Astrocyte of the cerebellum (primary cell): ENCODE measurements at regions not wholly inside any gene's neighbourhood (a gene's known extent, or its start where the extent isn't known, plus 50 kb on each side); places are given as distances from the start of the nearest gene placed in this dataset.

Source experiments
- DNase-seq: peaks from one replicate; pipeline ENCODE4 v3.0.0-alpha.2; 2011; ENCODE audit warnings: low read depth
- H3K4me3 ChIP-seq: 2 replicates; pipeline ENCODE4 v1.5.1; 2011; ENCODE audit warnings: mild to moderate bottlenecking, low read depth, low read length, moderate library complexity
- in situ Hi-C: cut with HindIII; loops from 2 replicates; pipeline ENCODE4 v1.10.0; 2017; ENCODE audit warnings: low sequenced_read_pairs
- TF ChIP-seq, protein P1 (sequence below): IDR thresholded peaks from 2 replicates; pipeline ENCODE4 v1.5.1; 2012; ENCODE audit warnings: low read length, low read depth, moderate library complexity, mild to moderate bottlenecking; ENCODE audit errors: missing control alignments

DNA sequence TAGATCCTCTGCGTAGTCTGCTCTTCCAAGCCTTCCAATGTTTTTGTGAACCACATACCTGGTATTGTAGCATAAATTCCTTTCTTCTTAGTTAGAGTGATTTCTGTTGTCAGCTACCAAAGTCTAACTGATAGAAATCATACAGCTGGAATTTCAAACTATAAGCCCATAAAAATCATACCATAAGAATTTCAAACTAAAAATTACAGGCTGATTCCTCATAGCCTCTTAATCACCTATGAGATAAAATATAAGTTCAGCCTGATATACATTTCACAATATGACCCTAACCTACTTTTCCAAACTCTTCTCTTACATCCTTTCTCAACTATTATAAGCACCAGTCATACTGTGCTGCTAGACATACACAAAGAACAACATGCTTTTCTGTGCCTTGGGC lies 64.8 kb downstream of the PTHLH start:
- TF ChIP-seq, protein P1, sequence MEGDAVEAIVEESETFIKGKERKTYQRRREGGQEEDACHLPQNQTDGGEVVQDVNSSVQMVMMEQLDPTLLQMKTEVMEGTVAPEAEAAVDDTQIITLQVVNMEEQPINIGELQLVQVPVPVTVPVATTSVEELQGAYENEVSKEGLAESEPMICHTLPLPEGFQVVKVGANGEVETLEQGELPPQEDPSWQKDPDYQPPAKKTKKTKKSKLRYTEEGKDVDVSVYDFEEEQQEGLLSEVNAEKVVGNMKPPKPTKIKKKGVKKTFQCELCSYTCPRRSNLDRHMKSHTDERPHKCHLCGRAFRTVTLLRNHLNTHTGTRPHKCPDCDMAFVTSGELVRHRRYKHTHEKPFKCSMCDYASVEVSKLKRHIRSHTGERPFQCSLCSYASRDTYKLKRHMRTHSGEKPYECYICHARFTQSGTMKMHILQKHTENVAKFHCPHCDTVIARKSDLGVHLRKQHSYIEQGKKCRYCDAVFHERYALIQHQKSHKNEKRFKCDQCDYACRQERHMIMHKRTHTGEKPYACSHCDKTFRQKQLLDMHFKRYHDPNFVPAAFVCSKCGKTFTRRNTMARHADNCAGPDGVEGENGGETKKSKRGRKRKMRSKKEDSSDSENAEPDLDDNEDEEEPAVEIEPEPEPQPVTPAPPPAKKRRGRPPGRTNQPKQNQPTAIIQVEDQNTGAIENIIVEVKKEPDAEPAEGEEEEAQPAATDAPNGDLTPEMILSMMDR = no peak
- no peak for DNase-seq
- no peak overlapping the region for H3K4me3 ChIP-seq
- in situ Hi-C loops = no loop called here

DNA sequence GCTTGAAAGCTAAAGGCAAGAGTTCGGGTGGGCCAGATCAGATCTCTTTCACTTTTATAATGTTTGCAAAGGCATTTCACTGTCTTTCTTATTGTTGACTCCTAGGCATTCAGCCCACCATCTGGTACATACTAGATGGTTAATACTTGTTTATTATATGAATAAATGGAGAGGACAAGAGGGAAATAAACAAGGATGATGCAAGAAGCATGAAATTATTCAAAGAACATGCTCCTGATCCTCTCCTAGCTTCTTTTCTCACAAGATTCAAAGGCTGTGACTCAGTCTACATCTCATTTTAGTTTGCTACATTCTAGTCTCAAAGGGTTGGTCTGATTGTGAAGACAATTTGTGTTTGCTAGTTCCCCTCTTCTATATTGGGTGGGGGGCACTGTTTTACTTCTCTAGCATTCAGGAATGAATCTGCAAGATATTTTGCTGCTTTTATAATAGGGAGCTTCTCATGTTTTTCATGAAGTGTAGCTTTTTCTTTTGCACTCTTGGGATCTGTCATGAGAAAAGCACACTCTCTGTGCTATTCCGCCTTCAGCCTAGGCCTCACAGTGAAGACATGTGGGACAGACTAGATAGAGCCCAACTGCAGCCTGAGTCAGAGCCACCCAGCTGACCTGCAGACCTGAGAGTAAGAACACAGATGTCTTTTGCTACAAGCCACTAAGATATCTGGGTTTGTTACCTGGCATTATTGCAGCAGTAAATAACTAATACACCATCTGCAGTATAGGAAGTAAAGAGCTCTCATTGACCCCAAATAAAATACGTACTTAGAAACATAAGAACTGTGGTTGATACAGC lies 65.7 kb downstream of the PTHLH start:
- H3K4me3 ChIP-seq = no peak overlapping the region
- no peak for DNase-seq
- in situ Hi-C loops = no loop called here
- TF ChIP-seq, protein P1 = no peak

DNA sequence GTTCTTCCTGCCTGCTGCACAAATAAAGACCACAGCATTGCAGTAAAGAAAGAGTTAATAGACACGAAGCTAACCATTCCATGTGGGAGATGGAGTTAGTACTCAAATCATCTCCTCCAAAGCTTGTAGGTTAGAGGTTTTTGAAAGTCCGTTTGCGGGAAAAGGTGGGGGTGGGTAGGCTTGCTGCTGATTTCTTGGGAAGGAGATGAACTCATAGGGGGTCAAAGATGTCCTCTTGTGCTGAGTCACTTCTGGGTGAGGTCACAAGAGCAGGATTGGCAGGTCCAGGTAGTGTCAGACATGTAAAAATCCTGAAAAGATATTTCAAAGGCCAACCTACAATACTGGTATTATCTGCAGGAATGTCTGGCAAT lies 66.4 kb downstream of the PTHLH start:
- DNase-seq = no peak
- H3K4me3 ChIP-seq = no peak overlapping the region
- TF ChIP-seq, protein P1 = no peak
- in situ Hi-C loops = no loop called here

DNA sequence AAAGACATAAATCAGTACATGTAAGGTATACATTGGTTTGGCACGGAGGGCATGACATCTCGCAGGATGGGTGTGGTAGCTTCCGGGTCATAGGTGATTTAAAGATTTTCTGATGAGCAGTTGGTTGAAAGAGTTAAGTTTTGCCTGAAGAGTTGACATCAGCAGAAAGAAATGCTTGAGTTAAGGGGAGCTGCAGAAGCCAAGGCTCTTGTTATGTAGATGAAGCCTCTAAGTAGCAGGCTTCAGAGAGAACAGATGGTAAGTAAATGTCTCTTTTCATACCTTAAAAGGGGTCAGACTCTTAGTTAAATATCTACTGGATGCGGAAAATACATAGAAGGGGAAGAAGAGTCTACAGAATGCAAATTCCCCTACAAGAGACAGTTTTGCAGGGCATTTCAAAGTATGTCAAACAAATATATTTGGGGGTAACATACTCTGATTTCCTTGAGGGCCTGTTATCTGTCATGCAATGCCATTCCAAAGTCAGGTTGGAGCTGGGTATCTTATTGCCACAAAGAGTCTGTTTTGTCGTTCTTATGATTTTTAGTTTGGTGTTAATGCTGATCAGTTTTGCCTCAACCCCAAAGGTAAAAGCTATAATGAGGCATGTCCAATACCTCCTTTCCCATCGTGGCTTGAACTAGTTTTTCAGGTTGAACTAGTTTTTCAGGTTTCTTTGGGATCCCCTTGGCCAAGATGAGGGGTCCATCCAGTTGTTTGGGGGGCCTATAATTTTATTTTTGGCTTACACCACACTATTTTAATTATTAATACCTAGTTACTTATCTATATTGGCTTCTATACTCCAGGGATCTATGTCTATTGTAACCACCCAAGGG lies 67.0 kb downstream of the PTHLH start:
- in situ Hi-C loops = no loop called here
- TF ChIP-seq, protein P1 = no peak
- H3K4me3 ChIP-seq = no peak overlapping the region
- DNase-seq = no peak

DNA sequence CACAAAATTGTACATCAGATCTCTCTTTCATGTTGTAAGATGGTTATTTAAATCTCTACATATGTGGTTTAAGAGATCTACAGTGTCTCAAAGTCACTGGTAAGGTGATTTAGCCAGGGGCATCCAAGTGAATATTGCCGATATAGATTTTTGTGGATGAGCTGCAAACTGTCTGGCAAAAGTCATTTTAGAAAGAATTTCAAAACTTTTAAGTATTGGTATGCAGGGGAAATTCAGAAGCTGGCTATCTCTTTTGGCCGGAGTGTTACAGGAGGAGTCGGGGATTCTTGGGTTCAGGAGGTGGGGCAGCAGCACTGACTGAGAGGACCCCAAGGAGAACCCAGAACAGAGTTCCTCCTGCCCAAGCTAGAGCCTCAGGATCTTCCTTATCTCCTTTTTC lies 69.9 kb downstream of the PTHLH start:
- TF ChIP-seq, protein P1 = no peak
- no peak overlapping the region for H3K4me3 ChIP-seq
- no peak for DNase-seq
- in situ Hi-C loops = no loop called here

DNA sequence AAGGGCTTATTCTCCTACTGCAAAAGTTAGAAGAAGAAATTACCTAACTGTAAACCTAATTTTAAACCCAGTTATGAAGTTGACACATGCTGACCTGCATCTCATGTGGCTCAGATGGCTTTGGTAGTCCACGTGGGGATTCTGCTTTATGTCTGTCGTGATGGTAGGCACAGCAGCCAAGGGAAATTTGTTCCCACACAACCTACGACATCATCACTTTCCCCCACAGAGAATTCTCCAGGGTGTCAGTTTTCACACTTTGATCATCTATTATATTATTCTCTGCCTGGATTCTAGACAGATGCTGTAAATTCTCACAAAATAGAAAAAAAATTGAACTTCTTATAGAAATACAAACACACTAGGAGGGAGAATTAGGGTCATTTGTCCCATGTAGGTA lies 70.6 kb downstream of the PTHLH start:
- in situ Hi-C loops = no loop called here
- DNase-seq = no peak
- no peak overlapping the region for H3K4me3 ChIP-seq
- TF ChIP-seq, protein P1 = no peak
